ENCODE measurements at regions not wholly inside any gene's neighbourhood (a gene's known extent, or its start where the extent isn't known, plus 50 kb on each side); places are given as distances from the start of the nearest gene placed in this dataset.

- Histone ChIP-seq H3K27ac (no peak overlapping the region), H3K27me3 (no peaks in the 10 kb centered on the region), H3K36me3 (no peaks in the 10 kb centered on the region), H3K4me3 (no peak overlapping the region), H3K9me3 (no peaks in the 10 kb centered on the region), H3K4me1 (no peaks in the 10 kb centered on the region)
- no peak for DNase-seq
- ATAC-seq, result no peak
- intact Hi-C loops (cut with DNase I), result no loop called here
- TF ChIP-seq CTCF (IDR thresholded peaks at IDR 0.05), result no peak
These were observed 227.2 kb upstream of the ADARB2 start for GRCh38 chr10:1964476-1964875.

GRCh38 chr10:1963341-1963740 lies 226.0 kb upstream of the ADARB2 start:
- no peaks in the 10 kb centered on the region for H3K36me3 ChIP-seq
- no peaks in the 10 kb centered on the region for H3K9me3 ChIP-seq
- DNase-seq (no peak), ATAC-seq (no peak)
- H3K4me3 ChIP-seq, result no peak overlapping the region
- no peak for TF ChIP-seq CTCF (IDR thresholded peaks at IDR 0.05)
- no peaks in the 10 kb centered on the region for H3K4me1 ChIP-seq
- H3K27ac ChIP-seq, result no peak overlapping the region
- intact Hi-C loops (cut with DNase I), result no loop called here
- H3K27me3 ChIP-seq, result no peaks in the 10 kb centered on the region

- intact Hi-C loops (cut with DNase I), result no loop called here
- Histone ChIP-seq H3K36me3 (no peaks in the 10 kb centered on the region), H3K9me3 (no peaks in the 10 kb centered on the region), H3K27me3 (no peaks in the 10 kb centered on the region), H3K27ac (no peak overlapping the region), H3K4me1 (no peaks in the 10 kb centered on the region), H3K4me3 (no peak overlapping the region)
- ATAC-seq, result no peak
- DNase-seq, result no peak
- TF ChIP-seq CTCF (IDR thresholded peaks at IDR 0.05), result no peak
These were observed 224.7 kb upstream of the ADARB2 start for GRCh38 chr10:1961989-1962388.

- Histone ChIP-seq H3K27ac (no peak overlapping the region), H3K27me3 (no peaks in the 10 kb centered on the region), H3K9me3 (no peaks in the 10 kb centered on the region), H3K4me3 (no peak overlapping the region), H3K36me3 (no peaks in the 10 kb centered on the region), H3K4me1 (no peaks in the 10 kb centered on the region)
- intact Hi-C loops (cut with DNase I), result no loop called here
- TF ChIP-seq CTCF (IDR thresholded peaks at IDR 0.05), result no peak
- ATAC-seq (no peak), DNase-seq (no peak)
These were observed 223.7 kb upstream of the ADARB2 start for GRCh38 chr10:1960982-1961381.

GRCh38 chr10:1957057-1957456 lies 219.7 kb upstream of the ADARB2 start:
- DNase-seq (no peak), ATAC-seq (no peak)
- Histone ChIP-seq H3K27me3 (no peaks in the 10 kb centered on the region), H3K4me3 (no peak overlapping the region), H3K4me1 (no peaks in the 10 kb centered on the region), H3K36me3 (no peaks in the 10 kb centered on the region), H3K27ac (no peak overlapping the region), H3K9me3 (no peaks in the 10 kb centered on the region)
- TF ChIP-seq CTCF (IDR thresholded peaks at IDR 0.05), result no peak
- intact Hi-C loops (cut with DNase I), result no loop called here

GRCh38 chr10:1954300-1954699 lies 217.0 kb upstream of the ADARB2 start:
- H3K4me3 ChIP-seq, result no peak overlapping the region
- no peaks in the 10 kb centered on the region for H3K4me1 ChIP-seq
- no peak overlapping the region for H3K27ac ChIP-seq
- no peaks in the 10 kb centered on the region for H3K27me3 ChIP-seq
- no peaks in the 10 kb centered on the region for H3K36me3 ChIP-seq
- intact Hi-C loops (cut with DNase I), result no loop called here
- ATAC-seq (no peak), DNase-seq (no peak)
- no peaks in the 10 kb centered on the region for H3K9me3 ChIP-seq
- no peak for TF ChIP-seq CTCF (IDR thresholded peaks at IDR 0.05)

All from upper lobe of right lung (tissue), 1 donor.